H9 (cell line): ENCODE measurements at regions not wholly inside any gene's neighbourhood (a gene's known extent, or its start where the extent isn't known, plus 50 kb on each side); places are given as distances from the start of the nearest gene placed in this dataset.

ENCODE experiments used
- DNase-seq: peaks from one replicate; pipeline ENCODE4 v3.0.0-alpha.2; 2017
- H2AFZ ChIP-seq: one replicate; pipeline ENCODE4 v1.6.1; 2013; ENCODE audit warnings: mild to moderate bottlenecking, low read length, control low read depth, moderate library complexity
- H2AK5ac ChIP-seq: 2 replicates; pipeline ENCODE4 v1.6.1; 2013; ENCODE audit warnings: low read length, control low read depth, mixed read lengths; ENCODE audit not compliant: insufficient read length
- H2BK120ac ChIP-seq: one replicate; pipeline ENCODE4 v1.6.1; 2013; ENCODE audit warnings: low read depth, mild to moderate bottlenecking, low read length, control low read depth, inconsistent platforms; ENCODE audit not compliant: poor library complexity, severe bottlenecking
- H2BK12ac ChIP-seq: 2 replicates; pipeline ENCODE4 v1.6.1; 2013; ENCODE audit warnings: low read length, control low read depth, mixed read lengths, low read depth; ENCODE audit not compliant: insufficient read length
- H2BK15ac ChIP-seq: 2 replicates; pipeline ENCODE4 v1.6.1; 2013; ENCODE audit warnings: low read depth, low read length, control low read depth
- H2BK20ac ChIP-seq: one replicate; pipeline ENCODE4 v1.6.1; 2013; ENCODE audit warnings: low read depth, mild to moderate bottlenecking, low read length, control low read depth, inconsistent platforms; ENCODE audit not compliant: poor library complexity, severe bottlenecking
- H2BK5ac ChIP-seq: 2 replicates; pipeline ENCODE4 v1.6.1; 2013; ENCODE audit warnings: low read length, control low read depth, mixed read lengths; ENCODE audit not compliant: insufficient read length
- H3K14ac ChIP-seq: 2 replicates; pipeline ENCODE4 v1.6.1; 2013; ENCODE audit warnings: low read length, control low read depth; ENCODE audit not compliant: insufficient read depth
- H3K18ac ChIP-seq: 2 replicates; pipeline ENCODE4 v1.6.1; 2013; ENCODE audit warnings: low read depth, mild to moderate bottlenecking, mixed read lengths, low read length, control low read depth; ENCODE audit not compliant: insufficient read length
- H3K23ac ChIP-seq: 2 replicates; pipeline ENCODE4 v1.6.1; 2013; ENCODE audit warnings: low read length, control low read depth, mixed read lengths, low read depth; ENCODE audit not compliant: insufficient read length
- H3K23me2 ChIP-seq: 2 replicates; pipeline ENCODE4 v1.6.1; 2013; ENCODE audit warnings: low read depth, mild to moderate bottlenecking, mixed read lengths, low read length, control low read depth; ENCODE audit not compliant: insufficient read length, poor library complexity, severe bottlenecking
- H3K27ac ChIP-seq: 2 replicates; pipeline ENCODE4 v1.5.1; 2013; ENCODE audit warnings: low read length, control low read depth, mixed read lengths, low read depth; ENCODE audit not compliant: insufficient read length
- H3K27me3 ChIP-seq: 2 replicates; pipeline ENCODE4 v1.6.1; 2013; ENCODE audit warnings: low read length, control low read depth, inconsistent platforms; ENCODE audit not compliant: insufficient read depth
- H3K4ac ChIP-seq: 2 replicates; pipeline ENCODE4 v1.6.1; 2013; ENCODE audit warnings: low read depth, mild to moderate bottlenecking, control low read depth, inconsistent platforms, low read length, moderate library complexity
- H3K4me1 ChIP-seq: 2 replicates; pipeline ENCODE4 v1.6.1; 2013; ENCODE audit warnings: low read length, control low read depth, inconsistent platforms; ENCODE audit not compliant: insufficient read depth
- H3K4me2 ChIP-seq: 2 replicates; pipeline ENCODE4 v1.6.1; 2013; ENCODE audit warnings: low read length, control low read depth, mixed read lengths; ENCODE audit not compliant: insufficient read length, insufficient read depth
- H3K56ac ChIP-seq: 2 replicates; pipeline ENCODE4 v1.6.1; 2013; ENCODE audit warnings: low read depth, mild to moderate bottlenecking, mixed read lengths, low read length, control low read depth; ENCODE audit not compliant: insufficient read length
- H3K79me1 ChIP-seq: 2 replicates; pipeline ENCODE4 v1.6.1; 2013; ENCODE audit warnings: low read depth, mild to moderate bottlenecking, moderate library complexity, low read length, control low read depth, inconsistent platforms; ENCODE audit not compliant: insufficient read depth, poor library complexity, severe bottlenecking
- H3K79me2 ChIP-seq: 2 replicates; pipeline ENCODE4 v1.6.1; 2013; ENCODE audit warnings: low read length, control low read depth, inconsistent platforms; ENCODE audit not compliant: insufficient read depth
- H3K9ac ChIP-seq: 2 replicates; pipeline ENCODE4 v1.6.1; 2013; ENCODE audit warnings: low read length, control low read depth, mixed read lengths; ENCODE audit not compliant: insufficient read length; ENCODE audit errors: extremely low read depth
- H3K9me3 ChIP-seq: one replicate; pipeline ENCODE4 v1.6.1; 2013; ENCODE audit warnings: low read depth, low read length, inconsistent platforms; ENCODE audit not compliant: control insufficient read depth
- H3T11ph ChIP-seq: one replicate; pipeline ENCODE4 v1.6.1; 2013; ENCODE audit warnings: mild to moderate bottlenecking, low read length, control low read depth, inconsistent platforms
- H4K20me1 ChIP-seq: one replicate; pipeline ENCODE4 v1.6.1; 2013; ENCODE audit not compliant: control insufficient read depth, insufficient read length, insufficient read depth
- H4K5ac ChIP-seq: 2 replicates; pipeline ENCODE4 v1.6.1; 2013; ENCODE audit warnings: low read depth, mild to moderate bottlenecking, mixed read lengths, low read length, control low read depth; ENCODE audit not compliant: insufficient read length
- H4K8ac ChIP-seq: replicated peaks from 2 replicates; pipeline ENCODE4 v1.6.1; 2013; ENCODE audit warnings: low read length, control low read depth, mixed read lengths, low read depth; ENCODE audit not compliant: insufficient read length
- H4K91ac ChIP-seq: 2 replicates; pipeline ENCODE4 v1.6.1; 2013; ENCODE audit warnings: low read depth, mild to moderate bottlenecking, moderate library complexity, mixed read lengths, low read length, control low read depth; ENCODE audit not compliant: insufficient read length
- H3K27ac Mint-ChIP-seq, 3 experiments: 2 replicates in 2 of 3; 3 replicates in 1 of 3; pipeline ENCODE4 v1.8.0; 2020 to 2021; ENCODE audit warnings: mixed read lengths in 3 of 3, mild to moderate bottlenecking in 1 of 3, moderate library complexity in 1 of 3
- H3K27me3 Mint-ChIP-seq: 2 replicates; pipeline ENCODE4 v1.8.0; 2021; ENCODE audit warnings: low read depth, mild to moderate bottlenecking, moderate library complexity, mixed read lengths
- H3K36me3 Mint-ChIP-seq, 3 experiments: 2 replicates in 2 of 3; 3 replicates in 1 of 3; pipeline ENCODE4 v1.8.0; 2020 to 2021; ENCODE audit warnings: low read depth in 3 of 3, mixed read lengths in 3 of 3; ENCODE audit not compliant: insufficient read depth in 1 of 3
- H3K4me1 Mint-ChIP-seq, 2 experiments: 2 replicates each; pipeline ENCODE4 v1.8.0; 2020; ENCODE audit warnings: mixed read lengths in 2 of 2
- H3K4me3 Mint-ChIP-seq, 2 experiments: 2 replicates in 1 of 2; 3 replicates in 1 of 2; pipeline ENCODE4 v1.8.0; 2020 to 2021; ENCODE audit warnings: mild to moderate bottlenecking in 2 of 2, mixed read lengths in 2 of 2, moderate library complexity in 1 of 2
- H3K9me3 Mint-ChIP-seq, 2 experiments: 2 replicates in 1 of 2; 3 replicates in 1 of 2; pipeline ENCODE4 v1.8.0; 2020; ENCODE audit warnings: mild to moderate bottlenecking in 2 of 2, mixed read lengths in 2 of 2, moderate library complexity in 1 of 2
- CTCF ChIP-seq: fragments of 200-600 bp; sonication (generic); conservative IDR thresholded peaks from 3 replicates; pipeline ENCODE4 v1.8.0; 2021; ENCODE audit warnings: antibody characterized with exemption, mild to moderate bottlenecking
- WGBS: extraction: QIAGEN DNeasy Blood & Tissue Kit; methylation state at CpG from one replicate; pipeline ENCODE4 v1.1.7; 2013; ENCODE audit warnings: missing lambda C conversion rate, low lambda C conversion rate, mixed read lengths; ENCODE audit not compliant: insufficient read length; ENCODE audit errors: extremely low coverage; 5-methylcytosine and 5-hydroxymethylcytosine counted together

GRCh38 chr2:59490192-59490591 is 1063.3 kb downstream of the BCL11A start:
- H3K9me3 Mint-ChIP-seq, result peaks cover 4 to 5% of the 10 kb centered on the region in 2 experiments; a peak in 3 of 5 replicates
- WGBS, result no CpG with 5 or more reads among the region's 2 CpGs
- Histone ChIP-seq H3K56ac (no peak overlapping the region), H3K4me2 (no peak overlapping the region), H3K79me1 (no peaks in the 10 kb centered on the region), H3K4me1 (no peaks in the 10 kb centered on the region), H4K8ac (no peak overlapping the region), H4K5ac (no peak overlapping the region), H3K27ac (no peak overlapping the region), H3K27me3 (no peaks in the 10 kb centered on the region), H3K9ac (no peak overlapping the region), H3K18ac (no peak overlapping the region), H3K9me3 (no peaks in the 10 kb centered on the region), H2BK5ac (no peak overlapping the region), H3K23ac (no peak overlapping the region), H3T11ph (no peak overlapping the region), H3K23me2 (no peaks in the 10 kb centered on the region), H3K14ac (no peak overlapping the region), H3K4ac (no peak overlapping the region), H2BK15ac (no peak overlapping the region), H2BK20ac (no peak overlapping the region), H2BK120ac (no peak overlapping the region), H3K79me2 (no peaks in the 10 kb centered on the region), H2AK5ac (no peak overlapping the region), H2AFZ (no peak overlapping the region), H4K20me1 (no peaks in the 10 kb centered on the region), H4K91ac (no peak overlapping the region), H2BK12ac (no peak overlapping the region)
- H3K4me1 Mint-ChIP-seq, result peaks cover 2 to 7% of the 10 kb centered on the region in 2 experiments
- no peak overlapping the region for H3K27ac Mint-ChIP-seq
- 0 out of 7 replicates have a peak, but pooled peaks cover 0 to 8% (median 0%) of the 10 kb centered on the region in 3 experiments for H3K36me3 Mint-ChIP-seq
- DNase-seq, result no peak
- H3K4me3 Mint-ChIP-seq, result no peak overlapping the region
- H3K27me3 Mint-ChIP-seq, result no peaks in the 10 kb centered on the region
- no peak for TF ChIP-seq CTCF
